HEK293T (cell line): ENCODE measurements at regions not wholly inside any gene's neighbourhood (a gene's known extent, or its start where the extent isn't known, plus 50 kb on each side); places are given as distances from the start of the nearest gene placed in this dataset.

Experiments
- CTCF ChIA-PET: fragments of 350-600 bp; formaldehyde crosslinking; extraction: SDS; loops from one replicate; lab custom pipeline; 2021; ENCODE audit warnings: antibody characterized with exemption, inconsistent platforms; lab: Yijun Ruan, JAX
- POLR2A ChIA-PET: fragments of 350-600 bp; formaldehyde crosslinking; extraction: SDS; loops from one replicate; lab custom pipeline; 2020; ENCODE audit warnings: antibody characterized with exemption, inconsistent platforms; lab: Yijun Ruan, JAX
- DNase-seq: peaks from one replicate; pipeline ENCODE4 v3.0.0; 2012; ENCODE audit warnings: mixed read lengths; ENCODE audit errors: extremely low spot score
- ARNT ChIP-seq: fragments of 450-650 bp; IDR thresholded peaks from 2 replicates; pipeline ENCODE4 v1.6.1; 2017; ENCODE audit warnings: mild to moderate bottlenecking
- BHLHE40 ChIP-seq: fragments of 450-650 bp; IDR thresholded peaks from 2 replicates; pipeline ENCODE4 v1.6.1; 2016; ENCODE audit warnings: mild to moderate bottlenecking, moderate library complexity, borderline replicate concordance
- CTBP1 ChIP-seq: fragments of 450-650 bp; IDR thresholded peaks from 2 replicates; pipeline ENCODE4 v1.6.1; 2016; ENCODE audit warnings: borderline replicate concordance
- ELF4 ChIP-seq: fragments of 450-650 bp; IDR thresholded peaks from 2 replicates; pipeline ENCODE4 v1.6.1; 2017; ENCODE audit warnings: antibody characterized with exemption
- FOXA1 ChIP-seq: fragments of 450-650 bp; IDR thresholded peaks from 2 replicates; pipeline ENCODE4 v1.6.1; 2016; ENCODE audit warnings: mild to moderate bottlenecking
- FOXK2 ChIP-seq: fragments of 450-650 bp; IDR thresholded peaks from 2 replicates; pipeline ENCODE4 v1.6.1; 2016; ENCODE audit warnings: mild to moderate bottlenecking
- FOXM1 ChIP-seq: fragments of 450-650 bp; IDR thresholded peaks from 2 replicates; pipeline ENCODE4 v1.6.1; 2017; ENCODE audit warnings: mild to moderate bottlenecking, borderline replicate concordance
- HDGF ChIP-seq: fragments of 450-650 bp; IDR thresholded peaks from 2 replicates; pipeline ENCODE4 v1.6.1; 2017; ENCODE audit warnings: antibody characterized with exemption, borderline replicate concordance
- L3MBTL2 ChIP-seq: fragments of 450-650 bp; conservative IDR thresholded peaks from 2 replicates; pipeline ENCODE4 v1.6.1; 2016; ENCODE audit warnings: mild to moderate bottlenecking
- LEF1 ChIP-seq: fragments of 450-650 bp; IDR thresholded peaks from 2 replicates; pipeline ENCODE4 v1.6.1; 2017; ENCODE audit warnings: mild to moderate bottlenecking, borderline replicate concordance
- NFRKB ChIP-seq: fragments of 450-650 bp; IDR thresholded peaks from 2 replicates; pipeline ENCODE4 v1.6.1; 2016; ENCODE audit warnings: mild to moderate bottlenecking, moderate library complexity
- PKNOX1 ChIP-seq: fragments of 450-650 bp; IDR thresholded peaks from 2 replicates; pipeline ENCODE4 v1.6.1; 2016
- SP1 ChIP-seq: fragments of 450-650 bp; IDR thresholded peaks from 2 replicates; pipeline ENCODE4 v1.6.1; 2017
- SUZ12 ChIP-seq: fragments of 450-650 bp; IDR thresholded peaks from 2 replicates; pipeline ENCODE4 v1.6.1; 2016; ENCODE audit warnings: mild to moderate bottlenecking
- TARDBP ChIP-seq: fragments of 450-650 bp; IDR thresholded peaks from 2 replicates; pipeline ENCODE4 v1.6.1; 2016
- ZNF384 ChIP-seq: fragments of 450-650 bp; IDR thresholded peaks from 2 replicates; pipeline ENCODE4 v1.6.1; 2016

DNA sequence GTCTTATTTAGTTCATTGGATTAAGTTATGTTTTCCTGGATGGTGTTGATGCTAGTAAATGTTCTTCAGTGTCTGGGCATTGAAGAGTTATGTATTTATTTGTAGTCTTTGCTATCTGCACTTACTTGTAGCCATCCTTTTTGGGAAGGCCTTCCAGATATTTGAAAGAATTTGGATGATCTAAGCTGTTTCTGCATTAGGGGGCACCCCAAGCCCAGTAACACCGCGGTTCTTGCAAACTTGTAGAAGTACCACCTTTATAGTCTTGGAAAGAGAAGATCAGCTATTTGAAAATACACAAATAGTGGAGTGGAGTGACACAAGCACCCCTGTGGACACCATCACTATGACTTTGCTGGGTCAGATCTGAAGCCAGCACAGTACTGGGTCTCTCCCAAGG is 175.9 kb upstream of the KIF2B start:
- POLR2A ChIA-PET = no interaction called here
- CTCF ChIA-PET = no interaction called here
- TF ChIP-seq CTBP1 = no peak
- no peak for TF ChIP-seq FOXA1
- TF ChIP-seq NFRKB = no peak
- no peak for TF ChIP-seq TARDBP
- no peak for TF ChIP-seq HDGF
- TF ChIP-seq ARNT = no peak
- no peak for TF ChIP-seq FOXK2
- no peak for DNase-seq

DNA sequence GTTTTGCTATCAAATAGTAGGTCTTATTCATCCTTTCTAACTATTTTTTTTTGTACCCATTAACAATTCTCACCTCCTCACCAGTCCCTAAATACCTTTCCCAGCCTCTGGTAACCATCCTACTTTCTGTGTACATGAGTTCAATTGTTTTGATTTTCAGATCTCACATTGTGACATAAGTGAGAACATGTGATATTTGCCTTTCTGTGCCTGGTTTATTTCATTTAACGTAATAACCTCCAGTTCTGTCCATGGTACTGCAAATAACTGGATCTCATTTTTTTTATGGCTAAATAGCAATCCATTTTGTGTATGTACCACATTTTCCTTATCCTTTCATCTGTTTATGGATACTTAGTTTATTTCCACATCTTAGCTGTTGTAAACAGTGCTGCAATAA is 181.9 kb upstream of the KIF2B start:
- TF ChIP-seq CTBP1 (no peak), L3MBTL2 (no peak), ZNF384 (no peak), LEF1 (no peak)
- POLR2A ChIA-PET = no interaction called here
- CTCF ChIA-PET = interaction anchor here (0.7 kb wide), 1 partner anchor 369 kb away, joined by 4 read pairs; no protein-coding TSS in a partner anchor
- DNase-seq = no peak

GRCh38 chr17:53635444-53635843 is 187.3 kb upstream of the KIF2B start:
- CTCF ChIA-PET = no interaction called here

DNA sequence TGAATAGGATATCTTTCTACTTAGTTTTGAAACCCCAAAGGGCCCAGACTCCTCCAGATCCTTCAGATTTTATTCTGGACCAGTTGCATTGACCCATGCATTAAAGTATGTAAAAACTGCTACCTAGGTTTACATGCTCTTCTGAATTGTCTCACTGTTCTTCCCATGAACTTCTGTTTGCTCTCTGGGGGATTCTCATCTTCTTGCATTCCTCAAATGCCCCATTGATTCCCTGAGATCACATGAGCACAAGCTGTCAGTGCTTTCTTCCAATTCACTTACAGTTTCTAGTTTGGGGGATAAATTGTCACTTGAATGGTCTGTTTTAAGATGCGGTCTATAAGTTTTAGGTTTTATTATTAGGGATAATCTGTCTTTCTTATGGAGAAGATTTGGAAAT is 188.9 kb upstream of the KIF2B start:
- TF ChIP-seq NFRKB (no peak), SUZ12 (no peak), ELF4 (no peak), PKNOX1 (no peak), FOXA1 (no peak), CTBP1 (no peak), ZNF384 (no peak), FOXM1 (no peak), HDGF (no peak), BHLHE40 (no peak), FOXK2 (no peak), SP1 (no peak), TARDBP (no peak), L3MBTL2 (no peak)
- DNase-seq = no peak
- ChIA-PET CTCF (no interaction called here), POLR2A (no interaction called here)

More at GRCh38 chr17:53635444-53635843, 187.3 kb upstream of the KIF2B start:
- DNase-seq = no peak
- POLR2A ChIA-PET = no interaction called here
- TF ChIP-seq ZNF384 = no peak
- TF ChIP-seq L3MBTL2 = no peak
- TF ChIP-seq ELF4 = no peak
- no peak for TF ChIP-seq CTBP1

- no peak for DNase-seq
- POLR2A ChIA-PET = no interaction called here
- no peak for TF ChIP-seq ZNF384
- no peak for TF ChIP-seq FOXM1
- no peak for TF ChIP-seq PKNOX1
- no peak for TF ChIP-seq L3MBTL2
- CTCF ChIA-PET = no interaction called here
Measured at GRCh38 chr17:53631486-53631885, 191.2 kb upstream of the KIF2B start.

DNA sequence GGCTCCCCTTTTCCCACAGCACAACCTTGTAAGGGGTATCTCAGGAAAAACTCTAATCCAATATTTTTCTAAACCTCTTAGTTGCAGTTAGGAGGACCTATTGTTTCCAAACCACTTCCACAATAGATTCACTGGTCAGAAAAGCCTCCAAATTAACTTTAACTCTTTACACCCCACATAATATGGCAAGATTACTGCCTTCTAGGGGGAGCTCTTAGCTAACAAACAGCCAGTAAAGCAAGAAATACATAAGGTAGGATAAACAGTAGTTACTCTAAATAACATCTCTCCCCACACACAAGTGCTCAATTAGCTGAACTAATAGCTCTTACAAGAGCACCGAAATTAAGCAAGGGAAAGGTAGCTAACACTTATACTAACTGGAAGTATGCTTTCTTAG is 192.1 kb upstream of the KIF2B start:
- DNase-seq = no peak
- POLR2A ChIA-PET = no interaction called here
- TF ChIP-seq CTBP1 (no peak), FOXK2 (no peak), L3MBTL2 (no peak), FOXM1 (no peak), SP1 (no peak), PKNOX1 (no peak), ZNF384 (no peak), ELF4 (no peak), TARDBP (no peak), BHLHE40 (no peak), FOXA1 (no peak)
- CTCF ChIA-PET = no interaction called here

- CTCF ChIA-PET = no interaction called here
- DNase-seq = no peak
- TF ChIP-seq FOXA1 (no peak), FOXK2 (no peak), NFRKB (no peak), LEF1 (no peak), CTBP1 (no peak)
- POLR2A ChIA-PET = no interaction called here
Measured at GRCh38 chr17:53630115-53630514, 192.6 kb upstream of the KIF2B start.

- DNase-seq = no peak
- CTCF ChIA-PET = no interaction called here
Measured at GRCh38 chr17:53629188-53629587, 193.5 kb upstream of the KIF2B start.

More at GRCh38 chr17:53629188-53629587, 193.5 kb upstream of the KIF2B start:
- POLR2A ChIA-PET = no interaction called here
- TF ChIP-seq ARNT = no peak
- TF ChIP-seq SP1 = no peak
- no peak for TF ChIP-seq PKNOX1
- TF ChIP-seq ELF4 = no peak
- TF ChIP-seq CTBP1 = no peak
- TF ChIP-seq SUZ12 = no peak
- TF ChIP-seq HDGF = no peak
- no peak for TF ChIP-seq NFRKB
- TF ChIP-seq BHLHE40 = no peak
- TF ChIP-seq LEF1 = no peak
- no peak for TF ChIP-seq L3MBTL2
